Central memory CD8-positive, alpha-beta T cell (primary cell): ENCODE measurements at regions not wholly inside any gene's neighbourhood (a gene's known extent, or its start where the extent isn't known, plus 50 kb on each side); places are given as distances from the start of the nearest gene placed in this dataset.

ENCODE experiments used
- ATAC-seq: fragments of 150-1000 bp; cut with Tn5 transposase; replicated peaks from 2 replicates; pipeline ENCODE4 v1.10.0; 2022; ENCODE audit warnings: mild to moderate bottlenecking, moderate FRiP score, moderate number of reproducible peaks; ENCODE audit not compliant: poor library complexity, severe bottlenecking; ENCODE audit errors: extremely low read depth
- DNase-seq, 2 donors: peaks; one replicate each; pipeline ENCODE4 v3.0.0; 2021; ENCODE audit warnings: low spot score in 2 of 2
- H3K27ac Mint-ChIP-seq: one replicate; pipeline ENCODE4 v1.8.0; 2022; ENCODE audit warnings: low read depth, mild to moderate bottlenecking, moderate library complexity, mixed read lengths
- H3K27me3 Mint-ChIP-seq: one replicate; pipeline ENCODE4 v1.8.0; 2022; ENCODE audit warnings: mixed read lengths
- H3K36me3 Mint-ChIP-seq: one replicate; pipeline ENCODE4 v1.8.0; 2022; ENCODE audit warnings: mild to moderate bottlenecking, moderate library complexity, mixed read lengths; ENCODE audit not compliant: insufficient read depth
- H3K4me1 Mint-ChIP-seq: one replicate; pipeline ENCODE4 v1.8.0; 2022; ENCODE audit warnings: mixed read lengths
- H3K4me3 Mint-ChIP-seq: one replicate; pipeline ENCODE4 v1.8.0; 2022; ENCODE audit warnings: mild to moderate bottlenecking, moderate library complexity, mixed read lengths
- H3K9me3 Mint-ChIP-seq: one replicate; pipeline ENCODE4 v1.8.0; 2022; ENCODE audit warnings: mixed read lengths

GRCh38 chr7:155878674-155879073 lies 66.4 kb upstream of the SHH start:
- Mint-ChIP-seq H3K4me3 (no peak overlapping the region), H3K27ac (no peak overlapping the region), H3K4me1 (no peaks in the 10 kb centered on the region), H3K36me3 (no peaks in the 10 kb centered on the region), H3K27me3 (peaks cover 13% of the 10 kb centered on the region), H3K9me3 (no peaks in the 10 kb centered on the region)
- ATAC-seq (no peak), DNase-seq (no peak)

- DNase-seq (no peak), ATAC-seq (no peak)
- Mint-ChIP-seq H3K36me3 (no peaks in the 10 kb centered on the region), H3K4me1 (no peaks in the 10 kb centered on the region), H3K4me3 (no peak overlapping the region), H3K27ac (no peak overlapping the region), H3K9me3 (no peaks in the 10 kb centered on the region), H3K27me3 (peaks cover 17% of the 10 kb centered on the region)
These were observed 66.0 kb upstream of the SHH start for GRCh38 chr7:155878250-155878649.

GRCh38 chr7:155877167-155877566 lies 64.9 kb upstream of the SHH start:
- Mint-ChIP-seq H3K4me1 (no peaks in the 10 kb centered on the region), H3K4me3 (no peak overlapping the region), H3K9me3 (no peaks in the 10 kb centered on the region), H3K27ac (no peak overlapping the region), H3K36me3 (no peaks in the 10 kb centered on the region), H3K27me3 (peaks cover 22% of the 10 kb centered on the region)
- DNase-seq (no peak), ATAC-seq (no peak)

GRCh38 chr7:155874411-155874810 lies 62.1 kb upstream of the SHH start:
- H3K9me3 Mint-ChIP-seq, result no peaks in the 10 kb centered on the region
- H3K36me3 Mint-ChIP-seq, result no peaks in the 10 kb centered on the region
- peaks cover 40% of the 10 kb centered on the region for H3K27me3 Mint-ChIP-seq

GRCh38 chr7:155874010-155874409 lies 61.7 kb upstream of the SHH start:
- H3K27me3 Mint-ChIP-seq, result peaks cover 40% of the 10 kb centered on the region
- DNase-seq (no peak), ATAC-seq (no peak)
- H3K36me3 Mint-ChIP-seq, result no peaks in the 10 kb centered on the region
- H3K27ac Mint-ChIP-seq, result no peak overlapping the region
- no peak overlapping the region for H3K4me3 Mint-ChIP-seq
- H3K9me3 Mint-ChIP-seq, result no peaks in the 10 kb centered on the region
- H3K4me1 Mint-ChIP-seq, result no peaks in the 10 kb centered on the region

More at GRCh38 chr7:155874411-155874810, 62.1 kb upstream of the SHH start:
- Mint-ChIP-seq H3K4me1 (no peaks in the 10 kb centered on the region), H3K27ac (no peak overlapping the region), H3K4me3 (no peak overlapping the region)
- DNase-seq (no peak), ATAC-seq (no peak)

- H3K9me3 Mint-ChIP-seq, result no peaks in the 10 kb centered on the region
- no peaks in the 10 kb centered on the region for H3K36me3 Mint-ChIP-seq
- no peak for DNase-seq
- no peak overlapping the region for H3K4me3 Mint-ChIP-seq
- H3K27me3 Mint-ChIP-seq, result peaks cover 40% of the 10 kb centered on the region
- no peaks in the 10 kb centered on the region for H3K4me1 Mint-ChIP-seq
- ATAC-seq, result no peak
- no peak overlapping the region for H3K27ac Mint-ChIP-seq
These were observed 60.6 kb upstream of the SHH start for GRCh38 chr7:155872678-155873369.

- DNase-seq (no peak), ATAC-seq (no peak)
- no peaks in the 10 kb centered on the region for H3K4me1 Mint-ChIP-seq
- H3K27me3 Mint-ChIP-seq, result peaks cover 54% of the 10 kb centered on the region
- no peak overlapping the region for H3K27ac Mint-ChIP-seq
- H3K4me3 Mint-ChIP-seq, result no peak overlapping the region
- H3K9me3 Mint-ChIP-seq, result no peaks in the 10 kb centered on the region
- H3K36me3 Mint-ChIP-seq, result no peaks in the 10 kb centered on the region
These were observed 58.9 kb upstream of the SHH start for GRCh38 chr7:155871211-155871610.

GRCh38 chr7:155870334-155871180 lies 58.3 kb upstream of the SHH start:
- DNase-seq (no peak), ATAC-seq (no peak)
- no peaks in the 10 kb centered on the region for H3K36me3 Mint-ChIP-seq
- peaks cover 60% of the 10 kb centered on the region for H3K27me3 Mint-ChIP-seq
- no peak overlapping the region for H3K4me3 Mint-ChIP-seq
- H3K27ac Mint-ChIP-seq, result no peak overlapping the region
- H3K4me1 Mint-ChIP-seq, result no peaks in the 10 kb centered on the region
- no peaks in the 10 kb centered on the region for H3K9me3 Mint-ChIP-seq

GRCh38 chr7:155869784-155870076 lies 57.5 kb upstream of the SHH start:
- no peak overlapping the region for H3K4me3 Mint-ChIP-seq
- ATAC-seq (no peak), DNase-seq (no peak)
- peaks cover 63% of the 10 kb centered on the region for H3K27me3 Mint-ChIP-seq
- H3K27ac Mint-ChIP-seq, result no peak overlapping the region
- no peaks in the 10 kb centered on the region for H3K4me1 Mint-ChIP-seq
- H3K36me3 Mint-ChIP-seq, result no peaks in the 10 kb centered on the region
- no peaks in the 10 kb centered on the region for H3K9me3 Mint-ChIP-seq

- no peak overlapping the region for H3K27ac Mint-ChIP-seq
- H3K9me3 Mint-ChIP-seq, result no peaks in the 10 kb centered on the region
- H3K27me3 Mint-ChIP-seq, result peaks cover 58% of the 10 kb centered on the region
- ATAC-seq (no peak), DNase-seq (no peak)
- H3K4me1 Mint-ChIP-seq, result no peaks in the 10 kb centered on the region
- no peak overlapping the region for H3K4me3 Mint-ChIP-seq
- H3K36me3 Mint-ChIP-seq, result no peaks in the 10 kb centered on the region
These were observed 56.9 kb upstream of the SHH start for GRCh38 chr7:155868955-155869783.

GRCh38 chr7:155867734-155868400 lies 55.6 kb upstream of the SHH start:
- no peak for DNase-seq
- no peak for ATAC-seq
- no peaks in the 10 kb centered on the region for H3K4me1 Mint-ChIP-seq
- no peak overlapping the region for H3K4me3 Mint-ChIP-seq
- no peaks in the 10 kb centered on the region for H3K36me3 Mint-ChIP-seq
- H3K27ac Mint-ChIP-seq, result no peak overlapping the region
- peaks cover 45% of the 10 kb centered on the region for H3K27me3 Mint-ChIP-seq
- H3K9me3 Mint-ChIP-seq, result no peaks in the 10 kb centered on the region

- Mint-ChIP-seq H3K9me3 (no peaks in the 10 kb centered on the region), H3K4me3 (no peak overlapping the region), H3K36me3 (no peaks in the 10 kb centered on the region), H3K4me1 (no peaks in the 10 kb centered on the region), H3K27me3 (peaks cover 44% of the 10 kb centered on the region), H3K27ac (no peak overlapping the region)
- DNase-seq (no peak), ATAC-seq (no peak)
These were observed 55.0 kb upstream of the SHH start for GRCh38 chr7:155867280-155867679.
